OCI-LY1 (cell line): ENCODE measurements at regions not wholly inside any gene's neighbourhood (a gene's known extent, or its start where the extent isn't known, plus 50 kb on each side); places are given as distances from the start of the nearest gene placed in this dataset.
A peak's percentile ranks its signal among the peaks of the same experiment; 100 is the strongest.

Experiments
- H2AFZ ChIP-seq: fragments of 200-600 bp; sonication (generic), shearing (Covaris generic); 2 replicates; pipeline ENCODE4 v1.6.0; 2014; ENCODE audit warnings: antibody characterized with exemption, mild to moderate bottlenecking, low read length
- H3F3A ChIP-seq: fragments of 200-600 bp; sonication (generic), shearing (Covaris generic); 2 replicates; pipeline ENCODE4 v1.6.0; 2014; ENCODE audit warnings: mild to moderate bottlenecking, antibody characterized with exemption, low read length, moderate library complexity; ENCODE audit not compliant: insufficient read depth
- H3K27ac ChIP-seq: fragments of 200-600 bp; sonication (generic); 2 replicates; pipeline ENCODE4 v1.5.1; 2014; ENCODE audit warnings: low read length, mixed run types, mild to moderate bottlenecking, low read depth; ENCODE audit not compliant: poor library complexity, severe bottlenecking
- H3K27me3 ChIP-seq: fragments of 200-600 bp; sonication (generic); 2 replicates; pipeline ENCODE4 v1.6.0; 2014; ENCODE audit warnings: antibody characterized with exemption, mild to moderate bottlenecking, low read length, moderate library complexity; ENCODE audit not compliant: insufficient read depth
- H3K36me3 ChIP-seq: fragments of 200-600 bp; sonication (generic); 2 replicates; pipeline ENCODE4 v1.6.1; 2014; ENCODE audit warnings: mild to moderate bottlenecking, antibody characterized with exemption, low read length, moderate library complexity, mixed read lengths; ENCODE audit not compliant: insufficient read depth
- H3K4me1 ChIP-seq: fragments of 200-600 bp; sonication (generic); 2 replicates; pipeline ENCODE4 v1.5.1; 2014; ENCODE audit warnings: mild to moderate bottlenecking, low read length, moderate library complexity; ENCODE audit not compliant: insufficient read depth, severe bottlenecking
- H3K4me2 ChIP-seq: fragments of 200-600 bp; sonication (generic), shearing (Covaris generic); 2 replicates; pipeline ENCODE4 v1.6.1; 2014; ENCODE audit warnings: low read length
- H3K4me3 ChIP-seq: fragments of 200-600 bp; sonication (generic); 2 replicates; pipeline ENCODE4 v1.5.1; 2014; ENCODE audit warnings: low read length, low read depth, mild to moderate bottlenecking, mixed read lengths; ENCODE audit not compliant: poor library complexity, severe bottlenecking
- H3K79me2 ChIP-seq: fragments of 200-600 bp; shearing (Covaris generic); 2 replicates; pipeline ENCODE4 v1.6.1; 2016; ENCODE audit warnings: mixed run types, low read length, mixed read lengths; ENCODE audit not compliant: insufficient read depth
- H3K9ac ChIP-seq: fragments of 200-600 bp; sonication (generic), shearing (Covaris generic); 2 replicates; pipeline ENCODE4 v1.6.1; 2014; ENCODE audit warnings: mild to moderate bottlenecking, low read length, mixed read lengths
- H3K9me2 ChIP-seq: fragments of 200-600 bp; sonication (generic), shearing (Covaris generic); 2 replicates; pipeline ENCODE4 v1.6.1; 2014; ENCODE audit warnings: low read depth, mild to moderate bottlenecking, low read length, mixed read lengths
- H3K9me3 ChIP-seq: fragments of 200-600 bp; shearing (Covaris generic); 2 replicates; pipeline ENCODE4 v1.6.1; 2014; ENCODE audit warnings: low read length, mixed read lengths
- H4K20me1 ChIP-seq: fragments of 200-600 bp; sonication (generic), shearing (Covaris generic); 2 replicates; pipeline ENCODE4 v1.6.0; 2016; ENCODE audit warnings: mild to moderate bottlenecking, low read length; ENCODE audit not compliant: insufficient read depth
- EZH2 ChIP-seq: fragments of 200-600 bp; sonication (generic), shearing (Covaris generic); IDR thresholded peaks from 2 replicates; pipeline ENCODE4 v1.8.0; 2017; ENCODE audit warnings: borderline replicate concordance, mixed run types, mild to moderate bottlenecking, antibody characterized with exemption, low read length, moderate library complexity, mixed read lengths
- TF ChIP-seq, protein P1 (sequence below): fragments of 200-600 bp; sonication (generic), shearing (Covaris generic); IDR thresholded peaks from 2 replicates; pipeline ENCODE4 v1.5.1; 2017; ENCODE audit warnings: mild to moderate bottlenecking, antibody characterized with exemption, low read length, moderate library complexity, mixed read lengths

DNA sequence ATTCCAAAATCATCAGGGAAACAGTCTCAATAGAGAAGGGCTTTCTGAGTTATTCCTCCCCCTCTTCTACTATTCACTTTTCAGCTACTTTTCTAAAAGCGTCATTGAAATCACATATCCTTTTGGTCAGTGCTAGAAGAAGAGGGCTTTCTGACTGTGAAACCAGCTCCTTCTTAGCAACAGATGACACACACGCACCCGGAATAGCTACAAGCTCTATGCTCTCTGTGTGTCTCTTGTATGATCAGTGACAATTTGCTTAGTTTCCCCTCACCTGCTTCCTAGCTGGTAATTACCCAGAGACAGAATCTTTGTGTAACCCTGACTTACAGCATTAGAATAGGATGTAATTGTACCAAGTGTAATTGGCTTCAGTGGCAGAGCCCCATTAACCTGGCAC, 268.1 kb upstream of the SLITRK2 start:
- TF ChIP-seq EZH2 = no peak
- TF ChIP-seq, protein P1, sequence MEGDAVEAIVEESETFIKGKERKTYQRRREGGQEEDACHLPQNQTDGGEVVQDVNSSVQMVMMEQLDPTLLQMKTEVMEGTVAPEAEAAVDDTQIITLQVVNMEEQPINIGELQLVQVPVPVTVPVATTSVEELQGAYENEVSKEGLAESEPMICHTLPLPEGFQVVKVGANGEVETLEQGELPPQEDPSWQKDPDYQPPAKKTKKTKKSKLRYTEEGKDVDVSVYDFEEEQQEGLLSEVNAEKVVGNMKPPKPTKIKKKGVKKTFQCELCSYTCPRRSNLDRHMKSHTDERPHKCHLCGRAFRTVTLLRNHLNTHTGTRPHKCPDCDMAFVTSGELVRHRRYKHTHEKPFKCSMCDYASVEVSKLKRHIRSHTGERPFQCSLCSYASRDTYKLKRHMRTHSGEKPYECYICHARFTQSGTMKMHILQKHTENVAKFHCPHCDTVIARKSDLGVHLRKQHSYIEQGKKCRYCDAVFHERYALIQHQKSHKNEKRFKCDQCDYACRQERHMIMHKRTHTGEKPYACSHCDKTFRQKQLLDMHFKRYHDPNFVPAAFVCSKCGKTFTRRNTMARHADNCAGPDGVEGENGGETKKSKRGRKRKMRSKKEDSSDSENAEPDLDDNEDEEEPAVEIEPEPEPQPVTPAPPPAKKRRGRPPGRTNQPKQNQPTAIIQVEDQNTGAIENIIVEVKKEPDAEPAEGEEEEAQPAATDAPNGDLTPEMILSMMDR = no peak
- Histone ChIP-seq H3K36me3 (no peaks in the 10 kb centered on the region), H3K4me2 (no peak overlapping the region), H3K4me1 (no peaks in the 10 kb centered on the region), H4K20me1 (no peaks in the 10 kb centered on the region), H3K79me2 (no peaks in the 10 kb centered on the region), H3F3A (no peaks in the 10 kb centered on the region), H3K9me2 (no peaks in the 10 kb centered on the region), H3K9ac (no peak overlapping the region), H3K9me3 (no peaks in the 10 kb centered on the region), H3K27me3 (no peaks in the 10 kb centered on the region), H3K4me3 (no peak overlapping the region), H3K27ac (no peak overlapping the region), H2AFZ (no peak overlapping the region)

DNA sequence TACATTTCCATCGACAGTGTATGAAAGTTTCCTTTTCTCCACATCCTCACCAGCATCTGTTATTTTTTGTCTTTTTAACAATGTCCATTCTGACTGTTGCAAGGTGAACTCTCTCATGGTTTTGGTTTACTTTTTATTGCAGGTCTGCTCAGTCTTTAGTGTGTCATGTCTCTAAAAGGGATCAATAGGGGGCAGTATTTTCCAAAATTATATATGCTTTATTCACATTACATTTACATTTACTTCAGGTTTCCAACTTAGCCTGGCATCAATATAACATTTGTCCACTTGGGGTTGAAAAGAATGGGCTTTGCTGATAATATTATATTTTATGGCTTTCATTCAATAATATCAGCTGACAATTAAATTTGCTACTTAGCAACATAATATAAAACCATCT, 265.0 kb upstream of the SLITRK2 start:
- TF ChIP-seq EZH2 = no peak
- TF ChIP-seq, protein P1 = peak; percentile 25; the same call in 1 of the 2 replicates
- no peak overlapping the region for H3K4me2 ChIP-seq
- no peaks in the 10 kb centered on the region for H3K9me3 ChIP-seq
- no peaks in the 10 kb centered on the region for H3K79me2 ChIP-seq
- no peaks in the 10 kb centered on the region for H3F3A ChIP-seq
- no peaks in the 10 kb centered on the region for H3K4me1 ChIP-seq
- no peak overlapping the region for H3K4me3 ChIP-seq
- no peaks in the 10 kb centered on the region for H3K9me2 ChIP-seq
- no peaks in the 10 kb centered on the region for H3K36me3 ChIP-seq
- H4K20me1 ChIP-seq = no peaks in the 10 kb centered on the region
- no peak overlapping the region for H2AFZ ChIP-seq
- H3K9ac ChIP-seq = no peak overlapping the region
- H3K27me3 ChIP-seq = no peaks in the 10 kb centered on the region
- no peak overlapping the region for H3K27ac ChIP-seq

DNA sequence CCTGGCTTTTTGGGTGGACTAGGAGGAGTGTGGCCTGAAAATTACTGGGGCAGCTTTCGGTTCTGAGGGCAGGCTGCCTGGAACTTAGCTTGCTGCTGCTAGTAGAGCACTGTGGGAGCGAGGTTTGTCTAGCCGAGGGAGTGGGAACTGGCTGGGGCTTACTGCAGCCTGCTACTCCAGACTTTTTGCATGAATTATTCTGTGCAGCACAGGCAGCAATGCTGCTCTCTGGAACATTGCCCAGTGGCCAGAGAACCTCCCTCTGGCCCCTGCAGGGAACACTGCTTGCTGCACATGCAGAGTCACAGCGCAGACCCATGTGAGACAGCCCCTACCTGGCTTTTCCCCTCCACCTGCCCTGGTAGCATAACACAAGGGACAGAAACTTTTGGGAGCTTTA, 263.9 kb upstream of the SLITRK2 start:
- TF ChIP-seq EZH2 = no peak
- TF ChIP-seq, protein P1 = no peak
- Histone ChIP-seq H3K4me1 (no peaks in the 10 kb centered on the region), H3F3A (no peaks in the 10 kb centered on the region), H3K4me2 (no peak overlapping the region), H4K20me1 (no peaks in the 10 kb centered on the region), H3K4me3 (no peak overlapping the region), H3K27me3 (no peaks in the 10 kb centered on the region), H2AFZ (no peak overlapping the region), H3K79me2 (no peaks in the 10 kb centered on the region), H3K36me3 (no peaks in the 10 kb centered on the region), H3K9ac (no peak overlapping the region), H3K27ac (no peak overlapping the region), H3K9me2 (no peaks in the 10 kb centered on the region), H3K9me3 (no peaks in the 10 kb centered on the region)
